SK-N-DZ (cell line): ENCODE measurements at regions not wholly inside any gene's neighbourhood (a gene's known extent, or its start where the extent isn't known, plus 50 kb on each side); places are given as distances from the start of the nearest gene placed in this dataset.
"Not testable (repeated sequence)": the region's sequence is repeated elsewhere in the genome, so short reads cannot be mapped to it uniquely, and the experiment has no call there.

ENCODE experiments used
- DNase-seq: peaks from one replicate; pipeline ENCODE4 v3.0.0-alpha.2; 2015; ENCODE audit warnings: low spot score

GRCh38 chr17:11182430-11182829 lies 58.6 kb upstream of the SHISA6 start:
- no peak for DNase-seq

DNA sequence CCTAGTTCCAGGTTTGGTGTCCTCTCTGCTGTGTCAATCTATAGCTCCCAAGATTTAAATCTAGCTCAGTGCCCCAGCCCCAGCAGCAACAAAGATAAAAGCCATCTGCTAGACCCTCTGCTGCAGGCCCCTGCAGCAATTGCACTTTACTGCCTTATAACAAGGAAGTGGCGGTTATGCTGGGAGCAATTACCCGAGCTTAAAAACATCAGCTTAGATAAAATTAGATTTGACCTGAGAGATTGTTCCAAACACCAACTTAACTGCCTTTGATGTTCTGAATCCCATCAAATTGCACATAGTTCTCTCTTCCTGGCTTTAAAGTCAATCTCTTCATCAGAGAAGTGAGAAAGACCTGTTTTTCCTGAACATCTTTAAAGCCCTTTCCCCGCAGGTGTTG lies 62.4 kb upstream of the SHISA6 start:
- DNase-seq: peak; percentile 76

DNA sequence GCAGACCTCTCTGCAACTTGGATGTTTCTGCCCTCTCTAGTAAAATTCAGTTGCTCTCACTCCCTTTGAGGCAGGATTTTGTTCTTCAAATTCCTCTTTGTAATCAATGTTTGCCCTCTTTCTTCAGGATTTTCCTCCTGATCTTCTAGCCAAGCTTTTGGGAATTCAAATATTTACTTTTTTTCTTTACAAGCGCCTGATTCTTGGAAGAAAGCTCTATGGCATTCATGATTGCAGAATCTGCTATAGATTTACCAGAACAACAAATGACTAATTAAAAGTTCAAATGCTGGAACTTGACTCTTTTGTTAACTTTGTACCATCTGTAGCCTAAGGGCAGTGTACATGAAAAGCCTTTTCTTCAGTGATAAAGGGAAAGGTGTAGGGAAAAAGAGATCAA lies 63.7 kb upstream of the SHISA6 start:
- no peak for DNase-seq

DNA sequence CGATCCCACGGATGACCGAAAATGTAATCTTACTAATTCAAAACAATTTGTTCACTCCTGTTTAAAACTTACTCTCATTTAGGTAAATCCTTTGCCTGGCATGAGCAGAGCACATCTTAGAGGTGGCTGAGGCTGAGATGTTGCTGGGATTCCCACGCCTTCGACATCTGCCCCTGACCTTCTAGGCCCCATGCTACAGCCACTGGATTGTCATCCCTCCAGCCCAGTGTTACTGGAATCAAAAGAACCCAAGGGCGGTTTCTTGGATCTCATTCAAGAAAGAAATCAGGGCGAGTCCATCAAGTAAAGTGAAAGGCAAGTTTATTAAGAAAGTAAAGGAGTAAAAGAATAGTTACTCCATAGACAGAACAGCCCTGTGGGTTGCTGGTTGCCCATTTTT lies 64.5 kb upstream of the SHISA6 start:
- DNase-seq: no peak

GRCh38 chr17:11170881-11171280 lies 70.1 kb upstream of the SHISA6 start:
- no peak for DNase-seq

- DNase-seq: no peak
Measured at GRCh38 chr17:11151818-11152425, 89.1 kb upstream of the SHISA6 start.

GRCh38 chr17:11150906-11151511 lies 90.0 kb upstream of the SHISA6 start:
- DNase-seq: not testable (repeated sequence)

DNA sequence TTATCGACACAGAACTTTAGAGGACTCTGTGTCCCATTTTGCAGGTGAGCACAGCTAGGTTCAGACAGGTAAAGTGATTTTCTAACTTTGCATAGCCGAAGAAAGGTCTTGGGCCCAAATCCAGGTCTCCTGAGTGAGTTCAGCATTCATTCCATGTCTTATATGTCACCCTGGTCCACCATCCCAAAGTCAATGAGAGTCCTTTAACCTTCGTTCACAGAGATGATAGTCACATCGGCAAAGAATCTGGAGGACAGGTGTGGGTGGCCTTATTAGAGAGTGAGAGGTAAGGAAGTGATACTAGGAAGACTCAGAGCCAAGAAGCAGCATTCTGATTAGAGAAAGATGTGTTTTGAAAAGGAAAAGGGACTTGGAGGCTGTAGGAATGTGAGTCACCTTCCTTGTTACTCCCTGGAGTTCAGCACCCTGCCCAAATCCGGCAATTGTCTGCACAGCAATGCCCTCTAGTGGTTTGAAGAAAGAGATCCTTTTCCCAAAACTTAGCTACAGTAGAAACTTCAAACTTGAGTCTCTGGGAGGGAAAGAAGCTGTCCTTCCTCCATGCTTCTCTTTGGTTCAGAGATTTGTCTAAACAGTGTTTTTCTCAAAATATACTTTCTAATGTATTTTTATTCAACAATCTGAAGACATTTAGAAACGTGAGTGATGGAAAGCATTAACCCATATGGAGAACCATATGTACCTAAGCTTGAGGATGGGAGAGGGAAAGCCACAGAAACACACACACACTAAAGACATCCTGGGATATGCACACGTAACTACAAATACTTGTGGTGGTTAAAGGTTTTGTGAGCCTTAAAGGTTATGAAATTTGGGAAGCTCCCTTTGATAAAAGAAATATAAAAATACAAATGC lies 96.4 kb upstream of the SHISA6 start:
- DNase-seq: no peak

GRCh38 chr17:11142231-11142630 lies 98.8 kb upstream of the SHISA6 start:
- DNase-seq: no peak

GRCh38 chr17:11140501-11140900 lies 100.5 kb upstream of the SHISA6 start:
- no peak for DNase-seq

DNA sequence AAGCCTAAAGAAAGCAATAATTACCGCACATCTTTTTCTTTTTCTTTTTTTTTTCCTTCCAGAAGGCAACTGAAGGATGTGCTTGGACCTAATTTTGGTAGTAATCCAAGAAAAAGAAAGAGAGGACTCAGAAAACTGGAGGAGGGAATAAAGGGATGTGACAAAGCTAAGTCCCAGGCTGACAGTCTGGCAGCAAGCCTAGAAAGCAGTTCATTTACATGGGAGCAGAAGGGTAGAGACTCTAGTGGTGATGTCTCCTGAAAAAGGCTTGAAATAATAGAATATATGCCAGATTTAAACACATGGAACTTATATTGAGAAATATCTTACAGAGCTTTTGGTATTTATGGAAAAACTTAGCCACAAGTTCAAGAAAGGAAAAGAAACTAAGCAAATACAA lies 101.0 kb upstream of the SHISA6 start:
- DNase-seq: no peak

DNA sequence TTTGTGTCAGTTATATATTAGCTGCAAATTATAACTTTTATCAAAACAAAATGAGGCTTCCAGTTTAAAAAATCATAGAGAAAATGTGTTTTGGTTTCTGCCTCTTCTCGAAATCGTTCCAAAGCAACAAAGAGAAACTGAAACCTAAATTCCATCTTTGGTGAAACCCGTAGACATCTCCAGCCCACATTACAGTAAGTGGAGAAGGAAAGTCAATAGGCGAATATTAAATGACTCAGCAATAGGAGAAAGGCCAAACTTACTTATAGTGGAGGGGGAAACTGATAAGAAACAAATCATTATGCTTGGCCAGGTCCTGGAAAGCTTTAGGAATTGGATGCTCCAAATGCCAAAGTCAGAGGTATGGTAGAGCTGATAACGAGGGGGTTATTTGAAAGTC lies 103.0 kb upstream of the SHISA6 start:
- no peak for DNase-seq

GRCh38 chr17:11135819-11136218 lies 105.2 kb upstream of the SHISA6 start:
- no peak for DNase-seq

DNA sequence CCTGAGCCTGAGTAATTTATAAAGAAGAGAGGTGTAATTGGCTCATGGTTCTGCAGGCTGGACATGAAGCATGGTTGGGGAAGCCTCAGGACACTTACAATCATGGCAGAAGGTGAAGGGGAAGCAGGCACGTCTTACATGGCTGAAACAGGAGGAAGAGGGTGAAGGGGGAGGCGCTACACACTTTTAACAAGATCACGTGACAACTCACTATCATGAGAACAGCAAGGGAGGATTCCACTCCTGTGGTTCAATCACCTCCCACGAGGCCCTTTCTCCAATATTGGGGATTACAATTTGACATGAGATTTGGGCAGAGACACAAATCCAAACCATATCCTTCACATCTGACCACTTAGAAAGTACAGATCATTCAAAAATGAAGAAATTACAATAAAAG lies 110.6 kb upstream of the SHISA6 start:
- no peak for DNase-seq

- no peak for DNase-seq
Measured at GRCh38 chr17:11122908-11123307, 118.1 kb upstream of the SHISA6 start.

DNA sequence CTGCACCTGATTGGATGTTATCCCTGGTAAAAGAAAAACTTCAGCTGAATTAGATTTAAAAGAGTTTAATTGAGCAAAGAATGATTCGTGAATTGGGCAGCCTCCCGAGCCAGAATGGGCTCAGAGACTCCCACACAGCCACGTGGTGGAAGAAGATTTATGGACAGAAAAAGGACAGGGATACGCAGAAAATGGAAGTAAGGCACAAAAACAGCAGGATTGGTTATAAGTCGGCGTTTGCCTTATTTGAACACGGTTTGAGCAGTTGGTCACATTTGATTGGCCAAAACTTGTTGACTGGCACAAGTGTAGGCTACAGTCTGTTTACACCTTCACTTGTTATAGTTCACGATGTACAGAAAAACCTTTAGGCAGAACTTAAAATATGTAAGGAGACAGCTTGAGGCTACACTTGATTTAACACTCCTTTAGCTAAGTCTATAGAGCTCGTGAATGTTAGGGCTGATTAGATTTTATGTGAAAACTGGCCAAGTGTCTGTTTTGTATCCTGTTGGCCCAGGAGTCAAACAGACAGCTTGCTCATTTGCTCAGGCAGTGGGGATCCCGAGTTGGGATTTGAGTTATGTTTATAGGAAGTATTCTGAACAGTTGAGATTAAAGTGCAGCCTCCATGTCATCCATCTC lies 119.5 kb upstream of the SHISA6 start:
- no peak for DNase-seq

- no peak for DNase-seq
Measured at GRCh38 chr17:11109106-11109505, 131.9 kb upstream of the SHISA6 start.

- DNase-seq: no peak
Measured at GRCh38 chr17:11105141-11105540, 135.9 kb upstream of the SHISA6 start.

GRCh38 chr17:11097121-11097520 lies 143.9 kb upstream of the SHISA6 start:
- DNase-seq: no peak

DNA sequence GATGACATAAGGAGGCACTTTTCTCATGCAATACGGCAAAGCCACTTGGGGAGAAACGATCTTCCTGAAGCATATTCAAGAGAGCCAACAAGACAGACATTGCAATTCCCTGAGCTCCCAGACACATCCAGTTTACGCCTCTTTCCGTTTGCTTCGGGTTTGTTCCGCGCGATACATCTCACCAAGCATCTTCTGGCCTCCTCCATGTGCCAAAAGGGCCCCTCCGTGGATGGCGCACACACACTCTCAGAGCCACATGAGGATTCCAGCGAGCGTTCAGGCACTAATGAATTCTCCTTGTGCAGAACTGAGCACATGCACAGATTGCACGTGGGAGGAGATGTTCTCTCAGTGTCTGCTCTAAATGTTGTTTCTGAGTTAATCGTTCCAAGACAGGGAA lies 146.7 kb upstream of the SHISA6 start:
- no peak for DNase-seq

DNA sequence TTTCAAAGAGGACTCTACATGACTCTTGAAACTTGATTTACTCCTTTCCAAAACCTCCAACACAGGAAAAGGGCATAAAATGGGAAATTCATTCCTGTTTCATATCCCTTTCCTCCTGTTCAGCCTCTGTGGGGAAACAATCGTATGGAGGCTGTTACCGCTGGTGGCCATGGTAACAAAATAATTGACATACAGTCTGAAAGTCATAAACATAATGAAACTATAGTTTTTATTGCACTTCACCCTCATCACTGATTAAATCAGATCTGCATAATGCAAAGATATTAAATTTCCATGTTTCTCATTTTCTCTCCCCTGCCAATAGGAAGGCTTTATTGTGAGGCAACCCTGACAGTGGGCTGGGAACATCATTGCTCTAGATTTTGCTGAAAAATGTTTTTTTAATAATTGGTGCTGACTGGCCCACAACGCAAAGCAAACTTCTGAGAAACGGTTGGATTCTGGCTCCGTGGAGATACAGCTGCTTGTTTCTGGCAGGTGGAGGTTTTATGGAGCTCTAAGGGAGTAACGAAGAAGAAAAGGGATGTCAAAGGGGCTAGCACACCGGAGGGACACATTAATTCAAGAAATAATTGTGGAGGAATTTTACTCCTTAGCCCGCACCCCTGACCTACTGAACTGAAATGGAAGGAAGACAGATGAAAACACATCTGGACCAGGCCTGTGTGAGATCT lies 154.2 kb upstream of the SHISA6 start:
- DNase-seq: no peak

DNA sequence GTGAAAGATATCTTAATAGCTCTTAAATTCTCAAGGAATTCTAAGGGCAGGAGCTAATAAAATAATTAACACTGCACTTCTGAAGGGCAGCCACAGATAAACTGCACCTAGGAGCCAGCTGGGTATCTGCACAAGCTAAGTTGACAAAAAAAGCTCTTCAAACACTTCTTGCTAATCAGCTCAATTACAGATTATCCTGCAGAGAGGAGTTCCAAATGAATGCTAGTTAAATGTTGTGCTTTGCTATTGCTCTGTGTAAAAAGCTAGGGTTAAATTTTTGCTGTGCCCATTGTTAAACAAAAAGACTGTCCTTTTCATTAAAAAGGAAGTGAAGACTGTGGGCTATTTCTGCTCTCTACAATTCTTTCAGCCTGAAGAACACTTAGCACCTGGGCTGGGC lies 158.5 kb upstream of the SHISA6 start:
- DNase-seq: no peak
